ENCODE measurements at regions not wholly inside any gene's neighbourhood (a gene's known extent, or its start where the extent isn't known, plus 50 kb on each side); places are given as distances from the start of the nearest gene placed in this dataset.

DNA sequence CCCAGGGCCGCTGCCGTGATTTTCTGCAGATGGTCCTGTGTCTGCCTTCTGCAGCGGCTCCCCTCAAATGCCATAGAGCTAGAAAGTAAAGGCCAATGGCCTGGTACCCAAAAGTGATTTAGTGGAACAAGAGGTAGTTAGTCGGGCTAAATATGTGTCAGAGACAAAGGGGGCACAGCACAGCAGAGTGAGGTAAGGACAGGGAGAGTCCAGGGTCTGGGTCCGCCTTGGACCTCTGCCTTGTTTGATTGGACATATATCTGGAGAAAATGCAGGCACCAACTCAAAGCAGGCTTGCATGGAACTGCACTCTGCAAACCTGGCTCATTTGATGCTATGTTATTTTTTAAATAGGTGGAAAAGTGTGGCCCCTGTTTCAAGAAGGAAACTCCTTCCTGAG lies 249.6 kb upstream of the B3GAT1 start:
- Histone ChIP-seq H3K79me2 (ENCODE audit: insufficient read depth, low read length) (no peaks in the 10 kb centered on the region), H2AFZ (ENCODE audit: low read length) (no peak overlapping the region), H3F3A (ENCODE audit: low read depth) (no peaks in the 10 kb centered on the region), H3K36me3 (ENCODE audit: insufficient read depth, low read length) (no peaks in the 10 kb centered on the region), H3K9me3 (ENCODE audit: insufficient read depth, low read depth, low read length) (peaks cover 15% of the 10 kb centered on the region; the same call in 1 of the 2 replicates), H3K4me1 (ENCODE audit: insufficient read depth, low read length, poor library complexity, severe bottlenecking) (no peaks in the 10 kb centered on the region), H3K4me3 (ENCODE audit: low read length, poor library complexity, severe bottlenecking) (no peak overlapping the region), H3K9ac (ENCODE audit: low read depth, low read length, poor library complexity, severe bottlenecking) (no peak overlapping the region), H3K27me3 (ENCODE audit: insufficient read depth, low read length, poor library complexity, severe bottlenecking) (no peaks in the 10 kb centered on the region), H3K9me2 (replicated peaks; ENCODE audit: low read depth, low read length) (no peaks in the 10 kb centered on the region), H4K20me1 (ENCODE audit: insufficient read depth, low read length, poor library complexity, severe bottlenecking) (no peaks in the 10 kb centered on the region), H3K4me2 (ENCODE audit: low read depth, low read length, poor library complexity, severe bottlenecking) (no peak overlapping the region)
- no peak for TF ChIP-seq EZH2phosphoT487 (IDR thresholded peaks at IDR 0.05; ENCODE audit: borderline replicate concordance)
- TF ChIP-seq, protein P1, sequence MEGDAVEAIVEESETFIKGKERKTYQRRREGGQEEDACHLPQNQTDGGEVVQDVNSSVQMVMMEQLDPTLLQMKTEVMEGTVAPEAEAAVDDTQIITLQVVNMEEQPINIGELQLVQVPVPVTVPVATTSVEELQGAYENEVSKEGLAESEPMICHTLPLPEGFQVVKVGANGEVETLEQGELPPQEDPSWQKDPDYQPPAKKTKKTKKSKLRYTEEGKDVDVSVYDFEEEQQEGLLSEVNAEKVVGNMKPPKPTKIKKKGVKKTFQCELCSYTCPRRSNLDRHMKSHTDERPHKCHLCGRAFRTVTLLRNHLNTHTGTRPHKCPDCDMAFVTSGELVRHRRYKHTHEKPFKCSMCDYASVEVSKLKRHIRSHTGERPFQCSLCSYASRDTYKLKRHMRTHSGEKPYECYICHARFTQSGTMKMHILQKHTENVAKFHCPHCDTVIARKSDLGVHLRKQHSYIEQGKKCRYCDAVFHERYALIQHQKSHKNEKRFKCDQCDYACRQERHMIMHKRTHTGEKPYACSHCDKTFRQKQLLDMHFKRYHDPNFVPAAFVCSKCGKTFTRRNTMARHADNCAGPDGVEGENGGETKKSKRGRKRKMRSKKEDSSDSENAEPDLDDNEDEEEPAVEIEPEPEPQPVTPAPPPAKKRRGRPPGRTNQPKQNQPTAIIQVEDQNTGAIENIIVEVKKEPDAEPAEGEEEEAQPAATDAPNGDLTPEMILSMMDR (conservative IDR thresholded peaks at IDR 0.05; ENCODE audit: low read length): no peak

DNA sequence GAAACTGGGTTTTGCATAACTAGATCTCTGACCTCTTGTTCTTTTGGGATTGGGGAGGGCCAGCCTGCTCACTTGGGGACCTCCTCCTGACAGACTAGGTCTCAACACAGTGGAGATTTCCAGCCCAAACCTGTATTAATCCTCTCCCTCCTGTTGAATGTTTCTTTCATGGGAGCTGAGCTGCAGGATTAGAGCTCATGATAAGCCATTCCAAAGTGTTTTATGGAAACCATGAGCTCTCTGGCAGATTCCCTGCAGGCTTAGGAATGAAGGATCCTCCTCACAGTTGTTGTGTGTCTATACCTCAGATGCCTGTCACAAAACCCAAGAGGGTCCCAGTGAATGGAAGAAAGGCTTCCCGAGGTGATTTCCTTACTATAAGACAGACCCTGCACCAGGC lies 248.4 kb upstream of the B3GAT1 start:
- Histone ChIP-seq H3K9ac (ENCODE audit: low read depth, low read length, poor library complexity, severe bottlenecking) (no peak overlapping the region), H3K4me2 (ENCODE audit: low read depth, low read length, poor library complexity, severe bottlenecking) (no peak overlapping the region), H3K4me3 (ENCODE audit: low read length, poor library complexity, severe bottlenecking) (no peak overlapping the region), H3K36me3 (ENCODE audit: insufficient read depth, low read length) (no peaks in the 10 kb centered on the region), H4K20me1 (ENCODE audit: insufficient read depth, low read length, poor library complexity, severe bottlenecking) (no peaks in the 10 kb centered on the region), H3K4me1 (ENCODE audit: insufficient read depth, low read length, poor library complexity, severe bottlenecking) (no peaks in the 10 kb centered on the region), H3F3A (ENCODE audit: low read depth) (no peaks in the 10 kb centered on the region), H3K79me2 (ENCODE audit: insufficient read depth, low read length) (no peaks in the 10 kb centered on the region), H2AFZ (ENCODE audit: low read length) (no peak overlapping the region), H3K9me2 (replicated peaks; ENCODE audit: low read depth, low read length) (no peaks in the 10 kb centered on the region), H3K27me3 (ENCODE audit: insufficient read depth, low read length, poor library complexity, severe bottlenecking) (no peaks in the 10 kb centered on the region), H3K9me3 (ENCODE audit: insufficient read depth, low read depth, low read length) (peaks cover 13% of the 10 kb centered on the region; the same call in 1 of the 2 replicates)
- TF ChIP-seq, protein P1 (conservative IDR thresholded peaks at IDR 0.05; ENCODE audit: low read length): no peak
- no peak for TF ChIP-seq EZH2phosphoT487 (IDR thresholded peaks at IDR 0.05; ENCODE audit: borderline replicate concordance)

DNA sequence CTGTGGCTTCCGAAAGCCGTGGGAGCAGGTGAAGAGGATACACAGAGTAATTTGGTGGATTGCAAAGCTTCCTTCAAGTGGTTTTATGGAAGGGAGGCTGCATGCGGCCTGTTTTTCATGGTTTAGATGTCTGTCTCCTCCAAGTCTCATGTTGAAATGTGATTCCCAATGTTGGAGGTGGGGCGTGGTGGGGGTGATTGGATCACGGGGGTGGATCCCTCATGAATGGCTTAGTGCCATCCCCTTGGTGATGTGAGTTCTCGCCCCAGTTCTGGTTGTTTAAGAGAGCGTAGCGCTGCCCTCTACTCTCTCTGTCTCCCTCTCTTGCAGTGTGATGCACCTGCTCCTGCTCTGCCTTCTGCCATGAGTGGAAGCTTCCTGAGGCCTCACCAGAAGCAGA lies 247.8 kb upstream of the B3GAT1 start:
- Histone ChIP-seq H3K79me2 (ENCODE audit: insufficient read depth, low read length) (no peaks in the 10 kb centered on the region), H4K20me1 (ENCODE audit: insufficient read depth, low read length, poor library complexity, severe bottlenecking) (no peaks in the 10 kb centered on the region), H3K4me3 (ENCODE audit: low read length, poor library complexity, severe bottlenecking) (no peak overlapping the region), H3K9me2 (replicated peaks; ENCODE audit: low read depth, low read length) (no peaks in the 10 kb centered on the region), H3K4me2 (ENCODE audit: low read depth, low read length, poor library complexity, severe bottlenecking) (no peak overlapping the region), H3K27me3 (ENCODE audit: insufficient read depth, low read length, poor library complexity, severe bottlenecking) (no peaks in the 10 kb centered on the region), H3K4me1 (ENCODE audit: insufficient read depth, low read length, poor library complexity, severe bottlenecking) (peaks cover 4% of the 10 kb centered on the region), H3K9me3 (ENCODE audit: insufficient read depth, low read depth, low read length) (peaks cover 13% of the 10 kb centered on the region; the same call in 1 of the 2 replicates), H3F3A (ENCODE audit: low read depth) (no peaks in the 10 kb centered on the region), H3K36me3 (ENCODE audit: insufficient read depth, low read length) (no peaks in the 10 kb centered on the region), H3K9ac (ENCODE audit: low read depth, low read length, poor library complexity, severe bottlenecking) (no peak overlapping the region), H2AFZ (ENCODE audit: low read length) (no peak overlapping the region)
- TF ChIP-seq EZH2phosphoT487 (IDR thresholded peaks at IDR 0.05; ENCODE audit: borderline replicate concordance): no peak
- TF ChIP-seq, protein P1 (conservative IDR thresholded peaks at IDR 0.05; ENCODE audit: low read length): no peak

Measured in Loucy (cell line).